ENCODE measurements at regions not wholly inside any gene's neighbourhood (a gene's known extent, or its start where the extent isn't known, plus 50 kb on each side); places are given as distances from the start of the nearest gene placed in this dataset.

- peak; percentile 50 to 53 for ATAC-seq (replicated peaks)
- H3K27me3 Mint-ChIP-seq: peaks cover 0 to 5% of the 10 kb centered on the region in 2 donors
- H3K4me3 Mint-ChIP-seq: no peak overlapping the region
- H3K9me3 Mint-ChIP-seq: no peaks in the 10 kb centered on the region
- peaks cover 7 to 10% of the 10 kb centered on the region in 2 donors for H3K4me1 Mint-ChIP-seq
- no peak overlapping the region for H3K27ac Mint-ChIP-seq
- DNase-seq: no peak
- no peaks in the 10 kb centered on the region for H3K36me3 Mint-ChIP-seq
These were observed 160.6 kb upstream of the USP24 start for GRCh38 chr1:55375617-55376258.

- Mint-ChIP-seq H3K27ac (no peak overlapping the region), H3K36me3 (no peaks in the 10 kb centered on the region), H3K4me1 (peaks cover 7 to 10% of the 10 kb centered on the region in 2 donors), H3K27me3 (peaks cover 5 to 12% of the 10 kb centered on the region in 2 donors), H3K9me3 (no peaks in the 10 kb centered on the region), H3K4me3 (no peak overlapping the region)
- ATAC-seq (replicated peaks) (no peak), DNase-seq (no peak)
These were observed 159.8 kb upstream of the USP24 start for GRCh38 chr1:55374801-55375616.

- DNase-seq (no peak), ATAC-seq (replicated peaks) (no peak)
- Mint-ChIP-seq H3K27me3 (peaks cover 10 to 19% of the 10 kb centered on the region in 2 donors), H3K27ac (no peak overlapping the region), H3K9me3 (no peaks in the 10 kb centered on the region), H3K4me3 (no peak overlapping the region), H3K4me1 (peaks cover 5 to 9% of the 10 kb centered on the region in 2 donors), H3K36me3 (no peaks in the 10 kb centered on the region)
These were observed 159.1 kb upstream of the USP24 start for GRCh38 chr1:55374216-55374615.

- no peak overlapping the region for H3K27ac Mint-ChIP-seq
- no peaks in the 10 kb centered on the region for H3K36me3 Mint-ChIP-seq
- no peak for ATAC-seq (replicated peaks)
These were observed 154.3 kb upstream of the USP24 start for GRCh38 chr1:55369474-55369873.

GRCh38 chr1:55368698-55369097, 153.5 kb upstream of the USP24 start:
- no peak for DNase-seq
- H3K36me3 Mint-ChIP-seq: no peaks in the 10 kb centered on the region
- no peaks in the 10 kb centered on the region for H3K4me1 Mint-ChIP-seq
- no peak for ATAC-seq (replicated peaks)
- peaks cover 0 to 4% of the 10 kb centered on the region in 2 donors for H3K9me3 Mint-ChIP-seq
- H3K27ac Mint-ChIP-seq: no peak overlapping the region
- peaks cover 14 to 18% of the 10 kb centered on the region in 2 donors for H3K27me3 Mint-ChIP-seq
- no peak overlapping the region for H3K4me3 Mint-ChIP-seq

More at GRCh38 chr1:55369474-55369873, 154.3 kb upstream of the USP24 start:
- no peaks in the 10 kb centered on the region for H3K4me1 Mint-ChIP-seq
- H3K4me3 Mint-ChIP-seq: no peak overlapping the region
- H3K9me3 Mint-ChIP-seq: peaks cover 0 to 4% of the 10 kb centered on the region in 2 donors
- peaks cover 14% of the 10 kb centered on the region in 2 donors for H3K27me3 Mint-ChIP-seq
- DNase-seq: no peak

- peaks cover 14 to 18% of the 10 kb centered on the region in 2 donors for H3K27me3 Mint-ChIP-seq
- no peaks in the 10 kb centered on the region for H3K36me3 Mint-ChIP-seq
- H3K27ac Mint-ChIP-seq: no peak overlapping the region
- ATAC-seq (replicated peaks) (no peak), DNase-seq (no peak)
- no peak overlapping the region for H3K4me3 Mint-ChIP-seq
- H3K4me1 Mint-ChIP-seq: peaks cover 0 to 7% of the 10 kb centered on the region in 2 donors
- H3K9me3 Mint-ChIP-seq: peaks cover 0 to 4% of the 10 kb centered on the region in 2 donors
These were observed 152.1 kb upstream of the USP24 start for GRCh38 chr1:55367273-55367672.

- H3K4me3 Mint-ChIP-seq: no peak overlapping the region
- H3K27me3 Mint-ChIP-seq: peaks cover 6 to 17% of the 10 kb centered on the region in 2 donors
- H3K27ac Mint-ChIP-seq: no peak overlapping the region
- ATAC-seq (replicated peaks) (no peak), DNase-seq (no peak)
- no peaks in the 10 kb centered on the region for H3K36me3 Mint-ChIP-seq
- peaks cover 0 to 7% of the 10 kb centered on the region in 2 donors for H3K4me1 Mint-ChIP-seq
- H3K9me3 Mint-ChIP-seq: peaks cover 0 to 4% of the 10 kb centered on the region in 2 donors
These were observed 149.1 kb upstream of the USP24 start for GRCh38 chr1:55364216-55364615.

GRCh38 chr1:55363268-55363667, 148.1 kb upstream of the USP24 start:
- no peak overlapping the region for H3K27ac Mint-ChIP-seq
- no peak overlapping the region for H3K4me3 Mint-ChIP-seq
- H3K27me3 Mint-ChIP-seq: peaks cover 11 to 21% of the 10 kb centered on the region in 2 donors
- no peaks in the 10 kb centered on the region for H3K36me3 Mint-ChIP-seq
- peaks cover 0 to 3% of the 10 kb centered on the region in 2 donors for H3K9me3 Mint-ChIP-seq
- peaks cover 0 to 7% of the 10 kb centered on the region in 2 donors for H3K4me1 Mint-ChIP-seq
- peak; percentile 34 to 38 for ATAC-seq (replicated peaks)
- DNase-seq: no peak

GRCh38 chr1:55362558-55362957, 147.4 kb upstream of the USP24 start:
- H3K27me3 Mint-ChIP-seq: peaks cover 16 to 25% of the 10 kb centered on the region in 2 donors
- no peak overlapping the region for H3K27ac Mint-ChIP-seq
- no peaks in the 10 kb centered on the region for H3K36me3 Mint-ChIP-seq
- no peaks in the 10 kb centered on the region for H3K9me3 Mint-ChIP-seq
- peaks cover 0 to 7% of the 10 kb centered on the region in 2 donors for H3K4me1 Mint-ChIP-seq
- no peak overlapping the region for H3K4me3 Mint-ChIP-seq
- DNase-seq (no peak), ATAC-seq (replicated peaks) (no peak)

- Mint-ChIP-seq H3K4me1 (peaks cover 0 to 7% of the 10 kb centered on the region in 2 donors), H3K36me3 (no peaks in the 10 kb centered on the region), H3K4me3 (no peak overlapping the region), H3K9me3 (no peaks in the 10 kb centered on the region), H3K27me3 (peaks cover 27 to 28% of the 10 kb centered on the region in 2 donors), H3K27ac (no peak overlapping the region)
- DNase-seq: no peak
- no peak for ATAC-seq (replicated peaks)
These were observed 144.4 kb upstream of the USP24 start for GRCh38 chr1:55359611-55360010.

GRCh38 chr1:55358581-55358980, 143.4 kb upstream of the USP24 start:
- Mint-ChIP-seq H3K36me3 (no peaks in the 10 kb centered on the region), H3K4me3 (no peak overlapping the region), H3K4me1 (peaks cover 0 to 7% of the 10 kb centered on the region in 2 donors), H3K9me3 (no peaks in the 10 kb centered on the region), H3K27ac (no peak overlapping the region), H3K27me3 (peaks cover 24 to 27% of the 10 kb centered on the region in 2 donors)
- ATAC-seq (replicated peaks) (no peak), DNase-seq (no peak)

GRCh38 chr1:55355549-55355948, 140.4 kb upstream of the USP24 start:
- Mint-ChIP-seq H3K27me3 (peaks cover 32 to 39% of the 10 kb centered on the region in 2 donors), H3K4me1 (no peaks in the 10 kb centered on the region), H3K4me3 (no peak overlapping the region), H3K27ac (no peak overlapping the region), H3K9me3 (no peaks in the 10 kb centered on the region), H3K36me3 (no peaks in the 10 kb centered on the region)
- no peak for ATAC-seq (replicated peaks)
- DNase-seq: no peak

GRCh38 chr1:55353707-55354620, 138.8 kb upstream of the USP24 start:
- peaks cover 34 to 37% of the 10 kb centered on the region in 2 donors for H3K27me3 Mint-ChIP-seq
- no peaks in the 10 kb centered on the region for H3K9me3 Mint-ChIP-seq
- ATAC-seq (replicated peaks) (peak in 1 of 2 donors; percentile 66), DNase-seq (no peak)
- H3K36me3 Mint-ChIP-seq: no peaks in the 10 kb centered on the region
- no peaks in the 10 kb centered on the region for H3K4me1 Mint-ChIP-seq
- H3K27ac Mint-ChIP-seq: no peak overlapping the region
- no peak overlapping the region for H3K4me3 Mint-ChIP-seq

- ATAC-seq (replicated peaks): no peak
- Mint-ChIP-seq H3K36me3 (no peaks in the 10 kb centered on the region), H3K27me3 (peaks cover 34 to 36% of the 10 kb centered on the region in 2 donors), H3K27ac (no peak overlapping the region), H3K9me3 (no peaks in the 10 kb centered on the region), H3K4me1 (no peaks in the 10 kb centered on the region), H3K4me3 (no peak overlapping the region)
- no peak for DNase-seq
These were observed 137.6 kb upstream of the USP24 start for GRCh38 chr1:55352811-55353180.
